SU-DHL-6 (cell line): ENCODE measurements at regions not wholly inside any gene's neighbourhood (a gene's known extent, or its start where the extent isn't known, plus 50 kb on each side); places are given as distances from the start of the nearest gene placed in this dataset.

Experiments used
- H2AFZ ChIP-seq: fragments of 200-600 bp; sonication (generic); 2 replicates; pipeline ENCODE4 v1.6.1; 2014; ENCODE audit warnings: low read depth, mild to moderate bottlenecking, moderate library complexity, mixed read lengths, antibody characterized with exemption, low read length; ENCODE audit not compliant: severe bottlenecking
- H3F3A ChIP-seq: fragments of 200-600 bp; shearing (Covaris generic); 2 replicates; pipeline ENCODE4 v1.6.0; 2016; ENCODE audit warnings: antibody characterized with exemption, mild to moderate bottlenecking; ENCODE audit not compliant: insufficient read depth
- H3K27ac ChIP-seq: fragments of 200-600 bp; sonication (generic); 2 replicates; pipeline ENCODE4 v1.5.1; 2016; ENCODE audit warnings: low read depth, mild to moderate bottlenecking, low read length, moderate library complexity, mixed read lengths
- H3K27me3 ChIP-seq: fragments of 200-600 bp; sonication (generic), shearing (Covaris generic); 2 replicates; pipeline ENCODE4 v1.6.0; 2014; ENCODE audit warnings: mild to moderate bottlenecking, low read length
- H3K36me3 ChIP-seq: fragments of 200-600 bp; sonication (generic); 2 replicates; pipeline ENCODE4 v1.6.1; 2014; ENCODE audit warnings: mild to moderate bottlenecking, low read length, mixed read lengths
- H3K4me2 ChIP-seq: fragments of 300-600, 200-600 bp; shearing (Covaris generic), sonication (generic); 2 replicates; pipeline ENCODE4 v1.6.0; 2014; ENCODE audit warnings: low read length, low read depth, mild to moderate bottlenecking; ENCODE audit not compliant: poor library complexity, severe bottlenecking
- H3K4me3 ChIP-seq: fragments of 200-600 bp; sonication (generic); 2 replicates; pipeline ENCODE4 v1.5.1; 2014; ENCODE audit warnings: antibody characterized with exemption, low read length, mild to moderate bottlenecking, mixed read lengths; ENCODE audit not compliant: insufficient read depth, poor library complexity, severe bottlenecking
- H3K79me2 ChIP-seq: fragments of 200-600 bp; sonication (generic); 2 replicates; pipeline ENCODE4 v1.6.1; 2014; ENCODE audit warnings: mild to moderate bottlenecking, low read length, moderate library complexity; ENCODE audit not compliant: insufficient read depth
- H3K9ac ChIP-seq: fragments of 200-600 bp; sonication (generic); 2 replicates; pipeline ENCODE4 v1.7.0; 2014; ENCODE audit warnings: mild to moderate bottlenecking, low read length
- H3K9me2 ChIP-seq: fragments of 200-600 bp; sonication (generic); replicated peaks from 2 replicates; pipeline ENCODE4 v1.6.1; 2014; ENCODE audit warnings: low read length; ENCODE audit not compliant: insufficient read depth
- H3K9me3 ChIP-seq: fragments of 200-600 bp; sonication (generic); 2 replicates; pipeline ENCODE4 v1.6.1; 2014; ENCODE audit warnings: low read length, mixed read lengths; ENCODE audit not compliant: insufficient read depth
- H4K20me1 ChIP-seq: fragments of 200-600 bp; sonication (generic); 2 replicates; pipeline ENCODE4 v1.6.1; 2014; ENCODE audit warnings: low read depth, mild to moderate bottlenecking, antibody characterized with exemption, low read length, moderate library complexity, mixed read lengths
- CTCF ChIP-seq: fragments of 200-600 bp; sonication (generic); IDR thresholded peaks from one replicate; pipeline ENCODE4 v1.5.1; 2017; ENCODE audit warnings: antibody characterized with exemption, mild to moderate bottlenecking, low read length, moderate library complexity; ENCODE audit not compliant: insufficient read depth, poor library complexity, severe bottlenecking
- EZH2phosphoT487 ChIP-seq: fragments of 200-600 bp; sonication (generic), shearing (Covaris generic); conservative IDR thresholded peaks from 2 replicates; pipeline ENCODE4 v1.6.1; 2018; ENCODE audit warnings: mild to moderate bottlenecking, antibody characterized with exemption, low read length, moderate library complexity, mixed read lengths

GRCh38 chr5:93891491-93892480 is 150.4 kb upstream of the POU5F2 start:
- no peak overlapping the region for H3K4me2 ChIP-seq
- no peaks in the 10 kb centered on the region for H3F3A ChIP-seq
- no peaks in the 10 kb centered on the region for H3K27me3 ChIP-seq
- H3K27ac ChIP-seq = no peak overlapping the region
- H3K9ac ChIP-seq = no peak overlapping the region
- no peaks in the 10 kb centered on the region for H3K9me3 ChIP-seq
- no peaks in the 10 kb centered on the region for H3K36me3 ChIP-seq
- H3K4me3 ChIP-seq = no peak overlapping the region
- H2AFZ ChIP-seq = no peak overlapping the region
- H3K9me2 ChIP-seq = no peaks in the 10 kb centered on the region
- no peak for TF ChIP-seq EZH2phosphoT487
- TF ChIP-seq CTCF = no peak
- no peaks in the 10 kb centered on the region for H3K79me2 ChIP-seq
- H4K20me1 ChIP-seq = no peaks in the 10 kb centered on the region

GRCh38 chr5:93890657-93891056 is 149.3 kb upstream of the POU5F2 start:
- Histone ChIP-seq H3K9me2 (no peaks in the 10 kb centered on the region), H3K79me2 (no peaks in the 10 kb centered on the region), H3K4me3 (no peak overlapping the region), H2AFZ (no peak overlapping the region), H3K9me3 (no peaks in the 10 kb centered on the region), H3K27ac (no peak overlapping the region), H3K27me3 (no peaks in the 10 kb centered on the region), H4K20me1 (no peaks in the 10 kb centered on the region), H3K36me3 (no peaks in the 10 kb centered on the region), H3K9ac (no peak overlapping the region), H3F3A (no peaks in the 10 kb centered on the region), H3K4me2 (no peak overlapping the region)
- no peak for TF ChIP-seq CTCF
- TF ChIP-seq EZH2phosphoT487 = no peak

GRCh38 chr5:93887678-93888077 is 146.3 kb upstream of the POU5F2 start:
- H3K4me2 ChIP-seq = no peak overlapping the region

More at GRCh38 chr5:93887678-93888077, 146.3 kb upstream of the POU5F2 start:
- Histone ChIP-seq H3K36me3 (no peaks in the 10 kb centered on the region), H3K9me2 (no peaks in the 10 kb centered on the region), H3K27ac (no peak overlapping the region), H3K9ac (no peak overlapping the region), H3K79me2 (no peaks in the 10 kb centered on the region), H3K4me3 (no peak overlapping the region), H3F3A (no peaks in the 10 kb centered on the region), H4K20me1 (no peaks in the 10 kb centered on the region), H3K27me3 (no peaks in the 10 kb centered on the region), H2AFZ (no peak overlapping the region), H3K9me3 (no peaks in the 10 kb centered on the region)
- TF ChIP-seq CTCF = no peak
- no peak for TF ChIP-seq EZH2phosphoT487
